ENCODE measurements at regions not wholly inside any gene's neighbourhood (a gene's known extent, or its start where the extent isn't known, plus 50 kb on each side); places are given as distances from the start of the nearest gene placed in this dataset.

- TF ChIP-seq CTCF (IDR thresholded peaks at IDR 0.05; ENCODE audit: insufficient read depth, low read length) = no peak
- TF ChIP-seq POLR2AphosphoS5 (IDR thresholded peaks at IDR 0.05; ENCODE audit: low read depth) = no peak
- no peak for TF ChIP-seq GABPA (IDR thresholded peaks at IDR 0.05; ENCODE audit: low read depth)
- TF ChIP-seq, protein P1, sequence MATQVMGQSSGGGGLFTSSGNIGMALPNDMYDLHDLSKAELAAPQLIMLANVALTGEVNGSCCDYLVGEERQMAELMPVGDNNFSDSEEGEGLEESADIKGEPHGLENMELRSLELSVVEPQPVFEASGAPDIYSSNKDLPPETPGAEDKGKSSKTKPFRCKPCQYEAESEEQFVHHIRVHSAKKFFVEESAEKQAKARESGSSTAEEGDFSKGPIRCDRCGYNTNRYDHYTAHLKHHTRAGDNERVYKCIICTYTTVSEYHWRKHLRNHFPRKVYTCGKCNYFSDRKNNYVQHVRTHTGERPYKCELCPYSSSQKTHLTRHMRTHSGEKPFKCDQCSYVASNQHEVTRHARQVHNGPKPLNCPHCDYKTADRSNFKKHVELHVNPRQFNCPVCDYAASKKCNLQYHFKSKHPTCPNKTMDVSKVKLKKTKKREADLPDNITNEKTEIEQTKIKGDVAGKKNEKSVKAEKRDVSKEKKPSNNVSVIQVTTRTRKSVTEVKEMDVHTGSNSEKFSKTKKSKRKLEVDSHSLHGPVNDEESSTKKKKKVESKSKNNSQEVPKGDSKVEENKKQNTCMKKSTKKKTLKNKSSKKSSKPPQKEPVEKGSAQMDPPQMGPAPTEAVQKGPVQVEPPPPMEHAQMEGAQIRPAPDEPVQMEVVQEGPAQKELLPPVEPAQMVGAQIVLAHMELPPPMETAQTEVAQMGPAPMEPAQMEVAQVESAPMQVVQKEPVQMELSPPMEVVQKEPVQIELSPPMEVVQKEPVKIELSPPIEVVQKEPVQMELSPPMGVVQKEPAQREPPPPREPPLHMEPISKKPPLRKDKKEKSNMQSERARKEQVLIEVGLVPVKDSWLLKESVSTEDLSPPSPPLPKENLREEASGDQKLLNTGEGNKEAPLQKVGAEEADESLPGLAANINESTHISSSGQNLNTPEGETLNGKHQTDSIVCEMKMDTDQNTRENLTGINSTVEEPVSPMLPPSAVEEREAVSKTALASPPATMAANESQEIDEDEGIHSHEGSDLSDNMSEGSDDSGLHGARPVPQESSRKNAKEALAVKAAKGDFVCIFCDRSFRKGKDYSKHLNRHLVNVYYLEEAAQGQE (IDR thresholded peaks at IDR 0.05; ENCODE audit: insufficient replicate concordance, low read depth) = no peak
- no peak for TF ChIP-seq SPI1 (IDR thresholded peaks at IDR 0.05; ENCODE audit: borderline replicate concordance, low read depth)
Observed at GRCh38 chrX:144275843-144276242, 392.0 kb downstream of the UBE2NL start.

Measured in HL-60 (cell line).